PFSK-1 (cell line): ENCODE measurements at regions not wholly inside any gene's neighbourhood (a gene's known extent, or its start where the extent isn't known, plus 50 kb on each side); places are given as distances from the start of the nearest gene placed in this dataset.

ENCODE experiments used
- FOXP2 ChIP-seq: optimal IDR thresholded peaks from 2 replicates; pipeline ENCODE3; 2011; ENCODE audit warnings: borderline replicate concordance, control low read depth, inconsistent platforms; ENCODE audit not compliant: insufficient read depth; ENCODE audit errors: extremely low read length, extremely low read depth
- POLR2AphosphoS5 ChIP-seq: IDR thresholded peaks from 2 replicates; pipeline ENCODE4 v1.6.1; 2012; ENCODE audit warnings: low read depth, mild to moderate bottlenecking, control low read depth, low read length, moderate library complexity
- REST ChIP-seq, 2 experiments: IDR thresholded peaks; 2 replicates each; pipeline versions ENCODE4 v1.6.1 to v1.8.0; 2011 to 2012; ENCODE audit warnings: low read depth in 2 of 2, low read length in 2 of 2, control low read depth in 1 of 2, inconsistent platforms in 1 of 2, mild to moderate bottlenecking in 1 of 2, moderate library complexity in 1 of 2; ENCODE audit not compliant: insufficient read depth in 1 of 2
- SIN3A ChIP-seq: IDR thresholded peaks from 2 replicates; pipeline ENCODE4 v1.6.1; 2012; ENCODE audit warnings: mild to moderate bottlenecking, low read length, moderate library complexity, borderline replicate concordance; ENCODE audit not compliant: insufficient read depth
- TAF1 ChIP-seq: IDR thresholded peaks from 2 replicates; pipeline ENCODE4 v1.6.1; 2012; ENCODE audit warnings: low read length, control low read depth, borderline replicate concordance; ENCODE audit not compliant: insufficient read depth

DNA sequence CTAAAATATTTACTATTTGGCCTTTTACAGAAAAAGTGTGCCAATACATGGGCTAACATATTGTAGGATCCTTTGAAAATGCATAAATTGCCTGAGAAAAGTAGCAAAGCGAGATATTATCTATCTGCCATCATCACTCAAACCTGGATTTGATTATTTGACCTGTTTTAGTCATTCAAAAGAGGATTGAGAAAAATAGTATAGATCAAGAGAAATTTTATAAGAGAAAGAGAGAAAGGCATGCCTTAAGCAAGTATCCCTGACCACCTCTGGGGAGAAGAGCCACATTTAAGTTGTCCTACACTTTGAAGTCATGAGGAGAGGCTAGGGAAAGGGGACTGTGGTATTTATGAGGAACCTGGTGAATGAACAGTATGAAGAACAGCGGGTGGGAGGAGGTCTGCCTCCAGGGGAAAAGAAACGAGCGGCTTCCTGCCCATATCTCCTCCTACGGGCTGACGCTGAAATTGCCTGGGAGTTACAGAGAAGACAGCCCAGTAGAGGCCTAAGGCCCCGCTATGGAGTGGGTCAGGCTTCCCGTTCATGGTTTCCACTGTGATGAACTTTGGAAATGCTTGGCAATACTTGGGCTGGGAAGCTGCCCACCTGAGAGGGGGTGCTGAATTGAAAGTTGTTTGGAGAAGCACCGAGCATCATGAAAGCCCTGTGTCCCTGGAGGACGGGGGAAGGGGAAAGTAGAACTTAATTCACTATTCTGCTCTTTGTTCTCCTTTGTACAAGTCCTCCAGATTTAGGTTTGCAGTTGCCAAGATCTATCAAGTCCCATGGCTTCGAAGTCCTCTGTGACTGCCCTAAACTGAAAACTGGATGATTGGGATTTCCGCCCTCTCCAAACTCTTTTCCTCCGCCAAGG is 106.9 kb upstream of the ACSL4 start:
- TF ChIP-seq REST (IDR thresholded peaks at IDR 0.05; ENCODE audit: insufficient read depth in 1 of 2, low read depth in 2 of 2, low read length in 2 of 2), result no peak
- no peak for TF ChIP-seq POLR2AphosphoS5
- TF ChIP-seq FOXP2, result no peak
- no peak for TF ChIP-seq SIN3A
- TF ChIP-seq TAF1, result no peak

DNA sequence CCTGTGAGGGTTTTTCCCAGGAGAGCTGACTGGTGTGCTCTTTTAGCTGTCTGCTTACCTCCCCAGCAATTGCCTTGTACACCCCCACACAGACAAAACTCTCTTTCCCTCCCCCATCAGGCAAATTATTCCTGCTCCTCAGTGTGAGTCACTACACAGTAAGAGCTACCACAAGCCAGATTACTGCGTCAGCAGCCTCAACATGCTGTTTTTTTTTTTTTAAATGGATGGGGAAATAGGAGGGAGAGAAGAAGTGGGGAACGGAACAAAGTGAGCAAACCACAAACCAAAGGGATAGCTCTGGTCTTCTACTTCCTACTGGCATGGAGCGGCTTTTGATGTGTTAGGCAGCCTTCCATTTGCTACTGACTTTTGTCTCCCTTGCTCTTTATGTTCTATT is 107.5 kb upstream of the ACSL4 start:
- no peak for TF ChIP-seq TAF1
- TF ChIP-seq SIN3A, result peak; percentile 31; the same call in 1 of the 2 replicates
- TF ChIP-seq FOXP2, result no peak
- no peak for TF ChIP-seq POLR2AphosphoS5
- no peak; a peak in 1 of 4 replicates for TF ChIP-seq REST (IDR thresholded peaks at IDR 0.05; ENCODE audit: insufficient read depth in 1 of 2, low read depth in 2 of 2, low read length in 2 of 2)

GRCh38 chrX:109841257-109841656 is 108.2 kb upstream of the ACSL4 start:
- TF ChIP-seq REST (IDR thresholded peaks at IDR 0.05; ENCODE audit: insufficient read depth in 1 of 2, low read depth in 2 of 2, low read length in 2 of 2), result no peak
- no peak for TF ChIP-seq POLR2AphosphoS5
- no peak for TF ChIP-seq FOXP2
- no peak for TF ChIP-seq TAF1
- no peak for TF ChIP-seq SIN3A

DNA sequence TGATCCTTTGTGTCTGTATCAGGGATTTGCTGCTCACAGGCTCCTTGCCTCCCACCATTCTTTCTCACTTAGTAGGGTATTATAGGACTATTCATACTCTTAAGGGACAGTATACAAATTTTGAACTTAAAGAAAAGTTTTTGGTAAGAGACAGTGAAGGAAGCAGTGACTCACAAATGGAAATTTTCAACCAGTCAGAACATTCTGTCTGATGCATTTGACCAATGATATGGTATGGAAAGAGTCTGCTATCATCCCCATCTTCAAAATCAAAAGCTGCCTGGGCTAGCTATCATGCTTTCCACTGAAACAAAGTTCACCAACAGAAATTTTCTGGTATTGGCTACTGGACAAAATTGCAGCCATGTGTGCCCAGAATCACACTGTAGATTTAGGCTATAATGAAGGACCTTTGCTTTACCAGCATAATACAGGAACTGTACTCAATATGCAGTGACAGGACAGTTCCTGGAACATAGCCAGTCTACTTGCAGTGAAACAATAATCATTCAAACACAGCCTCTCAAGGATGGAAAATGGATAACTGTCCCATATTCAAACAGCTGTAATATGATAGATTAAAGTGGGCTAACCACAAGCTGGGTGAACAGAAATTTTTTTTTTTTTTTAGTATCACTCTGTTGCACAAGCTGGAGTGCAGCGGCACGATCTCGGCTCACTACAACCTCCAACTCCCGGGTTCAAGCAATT is 109.0 kb upstream of the ACSL4 start:
- TF ChIP-seq SIN3A (no peak), TAF1 (no peak), REST (IDR thresholded peaks at IDR 0.05; ENCODE audit: insufficient read depth in 1 of 2, low read depth in 2 of 2, low read length in 2 of 2) (no peak), FOXP2 (no peak), POLR2AphosphoS5 (no peak)
